ENCODE measurements at regions not wholly inside any gene's neighbourhood (a gene's known extent, or its start where the extent isn't known, plus 50 kb on each side); places are given as distances from the start of the nearest gene placed in this dataset.

DNA sequence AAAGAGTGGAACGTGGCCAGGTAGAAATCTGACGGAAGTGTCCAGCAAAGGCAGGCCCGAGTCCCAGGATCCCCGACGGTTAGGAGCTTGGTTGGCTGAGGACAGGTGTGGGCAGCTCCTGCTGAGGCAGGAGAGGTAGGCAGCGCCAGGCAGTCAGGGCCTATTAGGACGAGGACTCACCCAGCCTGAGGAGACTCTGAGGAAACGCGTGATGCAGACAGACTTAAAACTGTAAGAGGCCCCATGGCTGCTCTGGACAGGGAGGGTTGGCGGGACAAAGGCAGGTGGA is 255.7 kb upstream of the SFSWAP start:
- H3K4me3 ChIP-seq (ENCODE audit: control insufficient read depth, low read depth, low read length), result no peak overlapping the region
- TF ChIP-seq, protein P1, sequence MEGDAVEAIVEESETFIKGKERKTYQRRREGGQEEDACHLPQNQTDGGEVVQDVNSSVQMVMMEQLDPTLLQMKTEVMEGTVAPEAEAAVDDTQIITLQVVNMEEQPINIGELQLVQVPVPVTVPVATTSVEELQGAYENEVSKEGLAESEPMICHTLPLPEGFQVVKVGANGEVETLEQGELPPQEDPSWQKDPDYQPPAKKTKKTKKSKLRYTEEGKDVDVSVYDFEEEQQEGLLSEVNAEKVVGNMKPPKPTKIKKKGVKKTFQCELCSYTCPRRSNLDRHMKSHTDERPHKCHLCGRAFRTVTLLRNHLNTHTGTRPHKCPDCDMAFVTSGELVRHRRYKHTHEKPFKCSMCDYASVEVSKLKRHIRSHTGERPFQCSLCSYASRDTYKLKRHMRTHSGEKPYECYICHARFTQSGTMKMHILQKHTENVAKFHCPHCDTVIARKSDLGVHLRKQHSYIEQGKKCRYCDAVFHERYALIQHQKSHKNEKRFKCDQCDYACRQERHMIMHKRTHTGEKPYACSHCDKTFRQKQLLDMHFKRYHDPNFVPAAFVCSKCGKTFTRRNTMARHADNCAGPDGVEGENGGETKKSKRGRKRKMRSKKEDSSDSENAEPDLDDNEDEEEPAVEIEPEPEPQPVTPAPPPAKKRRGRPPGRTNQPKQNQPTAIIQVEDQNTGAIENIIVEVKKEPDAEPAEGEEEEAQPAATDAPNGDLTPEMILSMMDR (IDR thresholded peaks at IDR 0.05; ENCODE audit: control insufficient read depth, insufficient read depth, low read depth, low read length, missing control alignments), result no peak
- no peak for DNase-seq (ENCODE audit: low read depth)

DNA sequence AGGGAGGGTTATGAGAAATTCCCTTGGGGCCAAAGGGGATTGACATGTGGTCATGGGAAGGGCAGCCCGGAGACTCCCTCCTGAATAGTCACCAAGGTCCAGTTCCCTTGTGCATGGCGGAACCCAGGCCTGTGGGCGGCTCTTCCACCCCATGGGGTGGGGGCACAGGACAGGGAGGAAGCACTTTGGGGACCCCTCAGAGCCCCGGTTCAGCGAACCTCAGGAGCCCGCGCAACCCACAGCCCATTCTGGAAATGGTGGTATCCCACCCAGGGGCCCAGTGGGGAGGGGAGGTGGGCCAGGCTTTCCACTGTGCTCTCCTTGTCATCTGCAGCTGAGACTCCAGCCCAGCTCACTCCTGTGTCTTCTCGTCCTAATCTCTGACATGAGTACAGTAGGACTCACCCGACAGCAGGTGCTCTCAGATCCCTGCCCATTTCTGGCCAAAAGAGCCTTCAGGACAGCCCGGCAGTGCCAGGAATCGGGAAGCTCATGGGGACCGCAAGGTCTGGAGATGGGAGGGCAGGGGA is 255.2 kb upstream of the SFSWAP start:
- TF ChIP-seq, protein P1 (IDR thresholded peaks at IDR 0.05; ENCODE audit: control insufficient read depth, insufficient read depth, low read depth, low read length, missing control alignments), result no peak
- H3K4me3 ChIP-seq (ENCODE audit: control insufficient read depth, low read depth, low read length), result no peak overlapping the region
- DNase-seq (ENCODE audit: low read depth), result no peak

GRCh38 chr12:131456301-131457027 is 254.4 kb upstream of the SFSWAP start:
- TF ChIP-seq, protein P1 (IDR thresholded peaks at IDR 0.05; ENCODE audit: control insufficient read depth, insufficient read depth, low read depth, low read length, missing control alignments), result no peak
- no peak overlapping the region for H3K4me3 ChIP-seq (ENCODE audit: control insufficient read depth, low read depth, low read length)
- DNase-seq (ENCODE audit: low read depth), result no peak

GRCh38 chr12:131457028-131457310 is 253.9 kb upstream of the SFSWAP start:
- DNase-seq (ENCODE audit: low read depth), result no peak
- no peak overlapping the region for H3K4me3 ChIP-seq (ENCODE audit: control insufficient read depth, low read depth, low read length)
- TF ChIP-seq, protein P1 (IDR thresholded peaks at IDR 0.05; ENCODE audit: control insufficient read depth, insufficient read depth, low read depth, low read length, missing control alignments), result no peak

DNA sequence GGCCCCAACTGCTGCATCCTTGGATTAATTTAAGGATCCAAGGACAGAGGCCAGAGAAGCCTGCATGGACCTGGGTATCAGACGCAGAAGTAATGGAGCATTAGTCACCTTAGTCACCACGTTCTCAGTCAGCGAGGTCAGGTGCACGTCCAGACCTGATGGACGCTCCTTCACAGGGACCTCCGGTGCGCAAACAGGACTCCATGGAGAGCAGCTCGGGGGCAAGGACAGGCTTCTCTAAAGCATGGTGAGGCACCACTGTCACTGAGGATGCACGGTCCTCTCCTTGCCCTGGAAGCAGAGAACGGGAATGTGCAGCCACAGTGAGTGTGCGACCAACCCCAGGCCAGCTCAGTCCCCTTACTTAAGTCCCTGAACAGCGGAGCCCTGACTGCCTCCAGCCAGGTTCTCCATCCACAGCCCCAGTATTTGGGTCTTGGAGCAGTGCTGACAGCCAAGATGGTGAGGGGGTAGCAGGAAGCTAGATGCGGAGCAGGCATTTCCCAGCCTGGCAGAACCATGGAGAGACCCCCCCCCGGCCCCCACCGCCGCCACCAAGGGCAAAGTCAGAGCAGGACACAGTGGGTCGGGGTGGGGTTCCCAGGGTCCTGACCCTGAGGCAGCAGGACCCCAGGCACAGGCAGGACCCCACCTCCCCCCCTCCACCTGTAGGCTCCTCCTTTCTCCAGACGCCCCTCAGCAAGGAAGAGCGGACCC is 253.4 kb upstream of the SFSWAP start:
- TF ChIP-seq, protein P1 (IDR thresholded peaks at IDR 0.05; ENCODE audit: control insufficient read depth, insufficient read depth, low read depth, low read length, missing control alignments), result no peak
- no peak overlapping the region for H3K4me3 ChIP-seq (ENCODE audit: control insufficient read depth, low read depth, low read length)
- no peak for DNase-seq (ENCODE audit: low read depth)

DNA sequence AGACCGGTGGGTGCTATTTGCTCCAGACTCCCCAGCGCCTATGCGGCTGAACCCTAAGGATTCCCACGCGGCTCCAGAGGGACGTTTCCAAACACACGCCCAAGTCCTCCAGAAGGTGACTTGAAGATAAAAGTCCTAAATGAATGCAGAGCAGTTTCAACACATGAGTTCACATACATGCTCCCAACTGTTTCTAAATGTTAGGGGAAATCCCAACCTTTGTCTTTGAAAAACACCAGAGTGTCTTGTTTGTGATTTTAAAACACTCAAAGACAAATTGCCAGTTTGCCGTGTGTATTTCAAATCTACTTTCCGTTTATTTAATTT is 252.9 kb upstream of the SFSWAP start:
- no peak for DNase-seq (ENCODE audit: low read depth)
- H3K4me3 ChIP-seq (ENCODE audit: control insufficient read depth, low read depth, low read length), result no peak overlapping the region
- TF ChIP-seq, protein P1 (IDR thresholded peaks at IDR 0.05; ENCODE audit: control insufficient read depth, insufficient read depth, low read depth, low read length, missing control alignments), result no peak
